SKM-1 (cell line): ENCODE measurements at regions not wholly inside any gene's neighbourhood (a gene's known extent, or its start where the extent isn't known, plus 50 kb on each side); places are given as distances from the start of the nearest gene placed in this dataset.
"Not testable (repeated sequence)": the region's sequence is repeated elsewhere in the genome, so short reads cannot be mapped to it uniquely, and the experiment has no call there.

Experiments
- DNase-seq: peaks from one replicate; lab custom pipeline; 2025; ENCODE audit not compliant: unreplicated experiment; lab: John Stamatoyannopoulos, UW

DNA sequence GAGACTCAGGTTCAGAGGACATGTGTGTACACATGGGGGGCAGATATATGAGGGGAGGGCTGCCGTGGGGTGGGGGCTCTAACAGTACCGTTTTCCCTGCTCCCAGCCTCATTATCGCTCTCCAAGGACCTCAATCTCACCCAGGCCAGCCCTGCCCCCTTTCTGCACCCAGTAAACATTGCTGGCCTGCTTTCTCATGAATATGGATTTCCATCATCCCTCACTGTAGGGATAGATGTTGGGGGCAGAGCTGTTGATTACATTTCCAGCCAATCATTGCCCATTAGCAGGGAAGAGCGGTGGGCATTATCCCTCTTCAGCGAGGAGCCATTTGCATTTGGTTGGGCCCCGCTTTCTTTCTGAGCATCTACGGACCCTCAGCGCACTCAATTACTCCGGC, 273.8 kb downstream of the RPS6KC1 start:
- no peak for DNase-seq

GRCh38 chr1:213325482-213325881, 274.4 kb downstream of the RPS6KC1 start:
- no peak for DNase-seq

GRCh38 chr1:213326281-213327016, 275.4 kb downstream of the RPS6KC1 start:
- DNase-seq: no peak

- peak; percentile 52 for DNase-seq
These were observed 276.1 kb downstream of the RPS6KC1 start for GRCh38 chr1:213327017-213327667.

DNA sequence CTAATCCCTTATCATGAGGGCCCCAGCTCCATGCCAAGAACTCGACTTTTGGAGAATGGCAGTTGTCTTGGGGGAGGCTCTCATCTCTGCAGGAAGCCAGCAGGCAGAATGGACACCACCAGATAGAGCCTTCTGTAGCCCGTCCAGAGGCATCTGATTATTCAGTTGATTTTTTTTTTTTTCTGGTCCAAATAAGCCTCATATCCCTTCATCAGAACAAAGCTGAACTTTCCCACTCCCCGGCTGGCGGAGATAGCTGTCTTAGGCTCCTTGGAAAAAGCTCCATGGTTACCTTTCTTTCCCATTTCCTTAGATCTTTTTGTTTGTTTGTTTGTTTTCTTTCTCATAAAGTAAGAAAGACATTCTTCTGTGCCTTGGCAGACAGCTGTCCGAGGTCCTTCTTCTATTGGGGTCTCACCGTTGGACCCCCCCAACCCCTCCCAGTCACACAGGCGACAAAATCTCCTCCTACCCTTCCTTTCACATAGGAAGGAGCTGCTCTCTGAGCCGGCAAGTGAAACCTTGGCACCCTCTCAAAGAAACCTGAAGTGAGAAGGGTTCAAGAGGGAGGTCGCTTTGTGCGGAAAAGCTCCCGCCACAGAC, 278.5 kb downstream of the RPS6KC1 start:
- DNase-seq: no peak

GRCh38 chr1:213330281-213330680, 279.2 kb downstream of the RPS6KC1 start:
- DNase-seq: peak; percentile 72

DNA sequence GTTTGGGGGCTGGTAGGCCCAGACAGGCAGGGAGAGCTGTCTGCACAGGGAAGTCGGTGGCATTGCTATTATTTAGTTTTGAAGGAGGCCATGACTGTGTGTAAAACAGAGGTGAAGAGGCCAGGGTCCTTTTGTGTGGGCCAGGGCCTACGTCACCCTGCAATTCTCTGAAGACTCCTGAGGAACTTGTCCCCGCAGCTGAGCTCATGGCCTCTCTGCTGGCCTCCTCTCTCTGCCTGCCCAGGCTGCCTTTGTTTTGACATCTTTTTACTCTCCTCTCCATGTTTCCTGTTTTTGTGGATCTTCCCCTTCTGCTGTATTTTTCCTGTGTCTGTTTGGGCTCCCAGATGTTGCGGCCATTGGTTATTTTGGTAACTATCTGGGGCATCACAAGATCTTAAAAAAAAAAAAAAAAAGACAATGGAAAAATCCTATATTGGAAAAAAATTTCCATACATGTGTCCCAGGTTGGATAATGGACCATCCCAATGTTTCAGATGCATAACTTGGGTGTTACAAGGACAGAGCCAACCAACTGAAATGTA, 280.7 kb downstream of the RPS6KC1 start:
- no peak for DNase-seq

DNA sequence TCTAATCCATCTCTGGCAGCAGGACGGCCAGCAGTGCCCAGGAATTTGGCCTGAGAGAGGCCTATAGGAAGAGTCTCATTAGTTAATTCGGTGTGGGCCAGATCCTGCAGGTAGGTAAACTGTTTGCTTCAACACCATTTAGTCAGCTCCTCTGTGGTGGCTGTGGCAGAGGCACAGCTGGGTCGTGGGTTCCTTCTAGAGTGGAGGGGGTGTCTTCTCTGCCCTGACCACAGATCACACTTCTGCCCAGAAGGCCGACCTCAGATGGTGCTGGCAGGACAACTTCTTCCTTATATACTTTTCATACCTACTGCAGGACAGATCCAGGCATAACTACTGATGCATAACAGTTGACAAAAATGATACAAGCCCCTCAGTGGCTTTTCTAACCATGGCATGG, 281.4 kb downstream of the RPS6KC1 start:
- DNase-seq: peak; percentile 22

DNA sequence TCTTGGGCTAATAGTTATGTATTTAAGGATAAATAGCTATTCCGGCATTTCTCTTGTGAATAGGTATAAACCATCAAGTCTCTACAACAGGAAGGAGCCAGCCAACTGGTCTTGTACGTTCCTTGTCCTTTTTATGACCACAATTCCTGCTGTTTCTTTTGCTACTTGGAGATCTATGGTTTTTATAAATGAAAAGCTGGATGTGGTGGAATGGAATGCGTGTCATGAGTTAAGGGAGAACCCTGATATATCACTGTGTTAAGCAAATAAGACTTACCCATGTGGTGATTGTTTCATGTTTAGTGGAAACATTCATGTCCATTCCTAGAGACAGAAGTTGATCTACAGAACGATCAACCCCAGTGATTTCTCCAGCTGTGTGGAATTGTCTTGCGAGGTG, 282.1 kb downstream of the RPS6KC1 start:
- DNase-seq: no peak

DNA sequence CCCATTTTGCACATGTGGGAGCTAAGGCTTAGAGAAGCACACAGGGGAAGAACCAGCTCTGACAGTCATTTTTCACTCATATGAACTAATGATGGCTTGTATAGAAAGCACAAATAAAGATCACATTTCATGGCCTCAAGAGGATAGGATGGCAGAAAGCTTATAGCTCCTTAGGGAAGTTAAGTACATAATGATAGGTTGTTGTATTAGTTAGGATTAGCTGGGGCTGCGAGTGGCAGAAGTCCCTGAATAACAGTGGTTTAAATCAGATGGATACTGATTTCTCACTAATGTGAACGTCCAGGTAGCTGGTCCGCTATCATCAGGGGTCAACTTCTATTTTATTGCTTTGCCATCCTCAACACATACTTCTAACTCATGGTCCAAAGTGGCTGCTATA, 284.0 kb downstream of the RPS6KC1 start:
- no peak for DNase-seq

GRCh38 chr1:213337025-213337678, 286.1 kb downstream of the RPS6KC1 start:
- no peak for DNase-seq

DNA sequence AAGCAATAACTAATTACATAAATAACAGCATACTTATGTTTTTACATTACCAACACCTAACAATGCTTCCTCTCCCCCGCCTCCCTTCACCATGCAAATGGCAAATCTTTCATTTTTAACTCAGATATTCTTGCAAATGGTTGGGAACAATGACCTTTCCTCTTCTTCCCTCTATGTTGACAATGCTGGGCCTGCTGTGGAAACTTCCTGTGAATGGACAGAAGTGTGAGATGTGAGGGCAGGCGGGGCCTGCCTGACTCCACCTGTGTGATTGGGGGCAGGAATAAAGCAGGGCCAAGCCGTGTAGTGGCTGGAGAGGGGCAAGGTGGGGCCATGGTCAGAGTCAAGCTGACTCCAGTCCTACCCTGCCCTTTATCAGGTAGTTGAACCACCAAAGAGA, 289.6 kb downstream of the RPS6KC1 start:
- DNase-seq: no peak

DNA sequence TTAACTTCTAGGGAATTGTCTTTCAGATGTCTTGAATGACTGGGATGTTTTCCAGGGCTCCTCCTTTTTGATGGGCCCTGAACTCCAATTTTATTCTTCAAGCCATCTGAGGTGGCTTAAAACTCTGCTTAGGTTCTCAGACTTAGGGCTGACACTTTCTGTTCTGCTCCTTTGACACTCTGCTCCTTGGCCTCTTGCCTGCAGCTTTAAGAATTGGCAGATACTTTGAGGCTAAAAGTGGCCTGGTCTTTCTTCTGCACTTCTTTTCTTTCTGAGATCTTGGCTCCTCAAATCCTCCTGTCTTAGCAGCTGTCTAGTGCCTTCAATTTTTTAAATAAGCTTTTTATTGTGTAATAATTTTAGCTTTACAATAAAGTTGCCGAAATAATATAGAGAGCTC, 294.6 kb downstream of the RPS6KC1 start:
- no peak for DNase-seq

DNA sequence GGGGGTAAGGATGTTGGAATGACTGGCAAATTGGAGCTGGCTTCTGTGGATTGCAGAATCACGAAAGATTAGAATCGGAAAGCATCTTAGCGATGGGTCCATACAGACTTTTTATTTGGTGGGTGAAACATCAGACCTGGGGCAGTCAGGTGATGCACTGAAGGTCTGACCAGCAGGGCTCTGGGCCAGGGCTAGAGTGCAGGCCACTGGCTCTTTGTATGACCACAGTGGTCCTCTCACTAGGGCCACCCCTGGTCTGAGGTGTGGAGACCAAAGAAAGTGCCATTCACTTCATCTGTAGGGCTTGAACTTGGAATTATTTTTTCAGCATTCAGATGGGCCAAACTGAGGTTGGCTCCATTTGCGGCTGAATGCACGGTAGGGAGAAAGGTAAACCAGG, 306.4 kb downstream of the RPS6KC1 start:
- no peak for DNase-seq

DNA sequence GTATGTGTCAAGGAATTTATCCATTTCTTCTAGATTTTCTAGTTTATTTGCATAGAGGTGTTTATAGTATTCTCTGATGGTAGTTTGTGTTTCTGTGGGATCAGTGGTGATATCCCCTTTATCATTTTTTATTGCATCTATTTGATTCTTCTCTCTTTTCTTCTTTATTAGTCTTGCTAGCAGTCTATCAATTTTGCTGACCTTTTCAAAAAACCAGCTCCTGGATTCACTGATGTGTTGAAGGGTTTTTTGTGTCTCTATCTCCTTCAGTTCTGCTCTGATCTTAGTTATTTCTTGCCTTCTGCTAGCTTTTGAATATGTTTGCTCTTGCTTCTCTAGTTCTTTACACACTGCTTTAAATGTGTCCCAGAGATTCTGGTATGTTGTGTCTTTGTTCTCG, 307.3 kb downstream of the RPS6KC1 start:
- DNase-seq: not testable (repeated sequence)

- DNase-seq: no peak
These were observed 311.6 kb downstream of the RPS6KC1 start for GRCh38 chr1:213362598-213362997.

- no peak for DNase-seq
These were observed 315.2 kb downstream of the RPS6KC1 start for GRCh38 chr1:213366141-213366831.

- no peak for DNase-seq
These were observed 318.4 kb downstream of the RPS6KC1 start for GRCh38 chr1:213369465-213369864.

GRCh38 chr1:213370523-213370922, 319.5 kb downstream of the RPS6KC1 start:
- no peak for DNase-seq

- DNase-seq: no peak
These were observed 320.4 kb downstream of the RPS6KC1 start for GRCh38 chr1:213371525-213371846.
